Psoas muscle (tissue), 7 donors: ENCODE measurements at regions not wholly inside any gene's neighbourhood (a gene's known extent, or its start where the extent isn't known, plus 50 kb on each side); places are given as distances from the start of the nearest gene placed in this dataset.
"Not testable (repeated sequence)": the region's sequence is repeated elsewhere in the genome, so short reads cannot be mapped to it uniquely, and the experiment has no call there.

ENCODE experiments used
- ATAC-seq, 4 donors: fragments of 200-7000 bp; cut with Tn5 transposase; one replicate each; pipeline ENCODE4 v1.9.1; 2020; ENCODE audit warnings: moderate library complexity in 3 of 4, mild to moderate bottlenecking in 2 of 4
- DNase-seq, 2 donors: peaks; one replicate each; pipeline ENCODE4 v3.0.0-alpha.2; 2020
- H3K27ac ChIP-seq: fragments of 200-600 bp; one replicate; pipeline ENCODE4 v1.8.0; 2022
- H3K27me3 ChIP-seq, 3 donors: fragments of 200-600 bp in 1 of 3; one replicate each; pipeline versions ENCODE4 v1.6.1 to v1.8.0; 2013 to 2022; ENCODE audit warnings: low read length in 2 of 3, mild to moderate bottlenecking in 2 of 3, moderate library complexity in 1 of 3; ENCODE audit not compliant: insufficient read depth in 3 of 3
- H3K36me3 ChIP-seq, 2 donors: fragments of 200-600 bp in 1 of 2; one replicate each; pipeline versions ENCODE4 v1.6.1 to v1.8.0; 2013 to 2022; ENCODE audit warnings: low read depth in 1 of 2, mild to moderate bottlenecking in 1 of 2, moderate library complexity in 1 of 2; ENCODE audit not compliant: insufficient read depth in 1 of 2
- H3K4me1 ChIP-seq: fragments of 200-600 bp; one replicate; pipeline ENCODE4 v1.8.0; 2022
- H3K4me3 ChIP-seq: fragments of 200-600 bp; one replicate; pipeline ENCODE4 v1.8.0; 2022; ENCODE audit warnings: mild to moderate bottlenecking
- H3K9me3 ChIP-seq: fragments of 200-600 bp; one replicate; pipeline ENCODE4 v1.8.0; 2022
- CTCF ChIP-seq: fragments of 200-600 bp; IDR thresholded peaks from one replicate; pipeline ENCODE4 v1.8.0; 2022; ENCODE audit warnings: antibody characterized with exemption
- WGBS, 3 donors: extraction: QIAGEN DNeasy Blood & Tissue Kit; methylation state at CpG; one replicate each; pipeline versions ENCODE4 v1.1.6 to v1.1.7; 2013; 5-methylcytosine and 5-hydroxymethylcytosine counted together
- intact Hi-C, 2 donors: fragments of 100-400 bp; cut with DNase I; formaldehyde crosslinking; loops; one replicate each; pipeline versions ENCODE4 v1.11.0 to v1.14.2; 2022
- donor health status: healthy with polysubstance abuse.
- donor health status: DM: no; HTN: no; CAD: no; lungs with moderate emphysema.
- donor health status: Bipolar disorder and iron deficiency.
- donor health status: healthy.
- donor health status: DM: yes; HTN: yes; CAD: no.
- donor health status: DM: no; HTN: no; CAD: no.
- donor health status: DM: yes; HTN: yes; CAD: no.

- intact Hi-C loops = no loop called here
- Histone ChIP-seq H3K27me3 (peaks cover 0 to 3% (median 0%) of the 10 kb centered on the region in 3 donors), H3K4me3 (no peak overlapping the region), H3K9me3 (no peaks in the 10 kb centered on the region), H3K4me1 (no peaks in the 10 kb centered on the region), H3K27ac (no peak overlapping the region), H3K36me3 (no peaks in the 10 kb centered on the region)
- TF ChIP-seq CTCF = no peak
- DNase-seq = no peak
- 73 to 75% (median 75%) methylated on average over 5 of the region's 5 CpGs for WGBS, 3 donors
- no peak for ATAC-seq
Measured at GRCh38 chr10:30702860-30703259, 73.3 kb upstream of the LYZL2 start.

GRCh38 chr10:30701451-30702173 is 72.1 kb upstream of the LYZL2 start:
- H3K27me3 ChIP-seq = no peaks in the 10 kb centered on the region
- TF ChIP-seq CTCF = no peak
- ATAC-seq (peak in 1 of 4 donors; percentile 45), DNase-seq (no peak)
- H3K4me1 ChIP-seq = no peaks in the 10 kb centered on the region
- H3K27ac ChIP-seq = no peak overlapping the region
- H3K36me3 ChIP-seq = no peaks in the 10 kb centered on the region
- 50 to 66% (median 50%) methylated on average over 13 of the region's 13 CpGs for whole genome bisulfite sequencing, 3 donors
- no peak overlapping the region for H3K4me3 ChIP-seq
- no peaks in the 10 kb centered on the region for H3K9me3 ChIP-seq
- intact Hi-C loops = no loop called here

- no peak for ATAC-seq
- DNase-seq = no peak
- H3K27ac ChIP-seq = no peak overlapping the region
- no peaks in the 10 kb centered on the region for H3K36me3 ChIP-seq
- H3K9me3 ChIP-seq = no peaks in the 10 kb centered on the region
- H3K4me3 ChIP-seq = no peak overlapping the region
- 84 to 86% (median 85%) methylated on average over 3 of the region's 3 CpGs for WGBS, 3 donors
- peaks cover 0 to under 1% (median 0%) of the 10 kb centered on the region in 3 donors for H3K27me3 ChIP-seq
- no peak for TF ChIP-seq CTCF
- intact Hi-C loops = no loop called here
- H3K4me1 ChIP-seq = no peaks in the 10 kb centered on the region
Measured at GRCh38 chr10:30697806-30698205, 68.3 kb upstream of the LYZL2 start.

- H3K4me1 ChIP-seq, ATAC-seq, H3K27ac ChIP-seq, H3K27me3 ChIP-seq, intact Hi-C loops, H3K36me3 ChIP-seq, H3K9me3 ChIP-seq, H3K4me3 ChIP-seq, DNase-seq: not testable (repeated sequence)
- WGBS, 3 donors = 73 to 76% (median 74%) methylated on average over 17 of the region's 17 CpGs
Measured at GRCh38 chr10:30697221-30697620, 67.7 kb upstream of the LYZL2 start.

- H3K36me3 ChIP-seq, ATAC-seq, DNase-seq, H3K4me3 ChIP-seq, H3K27me3 ChIP-seq, H3K4me1 ChIP-seq, H3K27ac ChIP-seq, intact Hi-C loops, H3K9me3 ChIP-seq: not testable (repeated sequence)
- WGBS, 3 donors = 84 to 87% (median 84%) methylated on average over 9 of the region's 10 CpGs
Measured at GRCh38 chr10:30696416-30697185, 67.0 kb upstream of the LYZL2 start.

- 86% methylated on average over 18 of the region's 18 CpGs for WGBS, 3 donors
- H3K36me3 ChIP-seq, DNase-seq, H3K9me3 ChIP-seq, intact Hi-C loops, H3K4me1 ChIP-seq, ATAC-seq, H3K4me3 ChIP-seq, H3K27ac ChIP-seq: not testable (repeated sequence)
- H3K27me3 ChIP-seq = peaks cover 0 to 13% (median 2%) of the 10 kb centered on the region in 3 donors
Measured at GRCh38 chr10:30695481-30696236, 66.1 kb upstream of the LYZL2 start.
